PC-3 (cell line): ENCODE measurements at regions not wholly inside any gene's neighbourhood (a gene's known extent, or its start where the extent isn't known, plus 50 kb on each side); places are given as distances from the start of the nearest gene placed in this dataset.

Experiments
- EZH2phosphoT487 ChIP-seq: fragments of 300-600 bp; sonication (generic); IDR thresholded peaks from 2 replicates; pipeline ENCODE4 v1.6.1; 2018; ENCODE audit warnings: mild to moderate bottlenecking, antibody characterized with exemption, low read length, borderline replicate concordance
- TF ChIP-seq, protein P1 (sequence below): fragments of 300-600 bp; sonication (generic); conservative IDR thresholded peaks from 2 replicates; pipeline ENCODE4 v1.5.1; 2017; ENCODE audit warnings: antibody characterized with exemption, low read depth, mild to moderate bottlenecking, low read length

DNA sequence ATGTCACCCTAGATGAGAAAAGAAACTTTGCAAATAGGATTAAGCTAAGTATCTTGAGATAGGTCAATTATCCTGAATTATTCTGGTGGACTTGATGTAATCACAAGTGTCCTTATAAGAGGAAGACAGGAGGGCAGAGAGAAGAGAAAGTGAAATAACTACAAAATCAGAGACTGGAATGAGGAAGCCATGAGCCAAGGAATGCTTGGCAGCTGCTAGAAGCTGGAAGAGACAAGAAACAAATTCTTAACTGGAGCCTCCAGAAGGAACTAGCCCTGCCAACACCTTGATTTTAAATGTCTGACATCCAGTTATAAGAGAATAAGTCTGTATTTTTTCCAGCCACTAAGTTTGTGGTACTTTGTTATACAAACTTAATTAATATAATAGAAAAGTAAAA is 480.0 kb downstream of the NR2F1-AS1 start:
- TF ChIP-seq, protein P1, sequence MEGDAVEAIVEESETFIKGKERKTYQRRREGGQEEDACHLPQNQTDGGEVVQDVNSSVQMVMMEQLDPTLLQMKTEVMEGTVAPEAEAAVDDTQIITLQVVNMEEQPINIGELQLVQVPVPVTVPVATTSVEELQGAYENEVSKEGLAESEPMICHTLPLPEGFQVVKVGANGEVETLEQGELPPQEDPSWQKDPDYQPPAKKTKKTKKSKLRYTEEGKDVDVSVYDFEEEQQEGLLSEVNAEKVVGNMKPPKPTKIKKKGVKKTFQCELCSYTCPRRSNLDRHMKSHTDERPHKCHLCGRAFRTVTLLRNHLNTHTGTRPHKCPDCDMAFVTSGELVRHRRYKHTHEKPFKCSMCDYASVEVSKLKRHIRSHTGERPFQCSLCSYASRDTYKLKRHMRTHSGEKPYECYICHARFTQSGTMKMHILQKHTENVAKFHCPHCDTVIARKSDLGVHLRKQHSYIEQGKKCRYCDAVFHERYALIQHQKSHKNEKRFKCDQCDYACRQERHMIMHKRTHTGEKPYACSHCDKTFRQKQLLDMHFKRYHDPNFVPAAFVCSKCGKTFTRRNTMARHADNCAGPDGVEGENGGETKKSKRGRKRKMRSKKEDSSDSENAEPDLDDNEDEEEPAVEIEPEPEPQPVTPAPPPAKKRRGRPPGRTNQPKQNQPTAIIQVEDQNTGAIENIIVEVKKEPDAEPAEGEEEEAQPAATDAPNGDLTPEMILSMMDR, result no peak
- no peak for TF ChIP-seq EZH2phosphoT487
